Left renal pelvis (tissue), 4 donors: ENCODE measurements at regions not wholly inside any gene's neighbourhood (a gene's known extent, or its start where the extent isn't known, plus 50 kb on each side); places are given as distances from the start of the nearest gene placed in this dataset.

Source experiments
- DNase-seq, 4 donors: peaks; one replicate each; pipeline ENCODE4 v3.0.0-alpha.2; 2013; ENCODE audit warnings: low read depth in 4 of 4, low spot score in 3 of 4

- no peak for DNase-seq
These were observed 115.9 kb downstream of the LY86 start for GRCh38 chr6:6704103-6705060.

GRCh38 chr6:6705061-6705425, 116.5 kb downstream of the LY86 start:
- no peak for DNase-seq

DNA sequence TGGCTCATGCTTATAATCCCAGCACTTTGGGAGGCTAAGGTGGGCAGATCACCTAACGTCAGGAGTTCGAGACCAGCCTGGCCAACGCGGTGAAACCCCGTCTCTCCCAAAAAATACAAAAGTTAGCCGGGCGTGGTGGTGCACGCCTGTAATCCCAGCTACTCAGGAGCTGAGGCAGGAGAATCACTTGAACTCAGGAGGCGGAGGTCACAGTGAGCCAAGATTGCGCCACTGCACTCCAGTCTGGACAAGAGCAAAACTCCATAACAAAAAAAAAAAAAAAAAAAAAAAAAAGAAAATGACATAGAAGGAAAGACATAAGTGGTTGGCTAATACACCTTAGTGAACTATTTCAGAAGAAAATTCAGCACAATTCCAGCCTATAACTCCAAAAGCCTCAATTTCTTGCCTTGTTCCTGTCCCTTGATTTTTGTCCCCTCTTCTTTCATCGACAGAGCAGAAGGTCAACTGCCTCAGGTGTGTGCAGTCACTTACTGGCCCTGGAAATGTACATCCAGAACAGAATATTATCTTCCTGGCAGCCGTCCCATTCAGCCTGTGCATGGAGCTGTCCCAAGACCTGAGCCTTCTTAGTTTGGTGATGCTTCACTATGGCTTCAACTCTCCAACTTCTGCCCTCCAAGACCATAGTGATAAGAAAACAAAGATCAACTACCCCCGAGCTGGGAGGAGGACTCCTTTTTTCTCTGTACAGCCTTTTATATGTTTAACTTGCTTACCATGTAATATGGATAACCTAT, 117.6 kb downstream of the LY86 start:
- no peak for DNase-seq

- no peak for DNase-seq
These were observed 118.6 kb downstream of the LY86 start for GRCh38 chr6:6707143-6707542.

DNA sequence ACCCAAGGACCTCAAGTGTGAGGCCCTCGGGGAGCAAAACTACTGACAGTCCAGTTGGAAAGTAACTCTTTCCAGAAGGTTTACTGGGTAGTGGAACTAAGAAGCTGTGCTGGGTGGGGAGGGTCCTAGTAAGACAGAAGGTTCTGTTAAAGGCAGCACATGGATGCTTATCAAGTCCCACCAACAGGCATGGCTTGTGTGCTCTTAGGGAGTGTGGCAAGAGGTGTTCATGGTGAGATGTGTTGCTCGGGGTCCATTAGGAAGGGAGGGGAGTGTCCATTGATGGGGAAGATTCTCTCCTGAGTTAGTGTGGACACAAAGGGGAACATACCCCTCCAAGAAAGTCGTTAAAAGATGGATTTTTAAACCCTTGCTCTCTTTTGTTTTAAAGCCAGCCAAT, 120.6 kb downstream of the LY86 start:
- DNase-seq = no peak

GRCh38 chr6:6711031-6711785, 122.7 kb downstream of the LY86 start:
- no peak for DNase-seq

DNA sequence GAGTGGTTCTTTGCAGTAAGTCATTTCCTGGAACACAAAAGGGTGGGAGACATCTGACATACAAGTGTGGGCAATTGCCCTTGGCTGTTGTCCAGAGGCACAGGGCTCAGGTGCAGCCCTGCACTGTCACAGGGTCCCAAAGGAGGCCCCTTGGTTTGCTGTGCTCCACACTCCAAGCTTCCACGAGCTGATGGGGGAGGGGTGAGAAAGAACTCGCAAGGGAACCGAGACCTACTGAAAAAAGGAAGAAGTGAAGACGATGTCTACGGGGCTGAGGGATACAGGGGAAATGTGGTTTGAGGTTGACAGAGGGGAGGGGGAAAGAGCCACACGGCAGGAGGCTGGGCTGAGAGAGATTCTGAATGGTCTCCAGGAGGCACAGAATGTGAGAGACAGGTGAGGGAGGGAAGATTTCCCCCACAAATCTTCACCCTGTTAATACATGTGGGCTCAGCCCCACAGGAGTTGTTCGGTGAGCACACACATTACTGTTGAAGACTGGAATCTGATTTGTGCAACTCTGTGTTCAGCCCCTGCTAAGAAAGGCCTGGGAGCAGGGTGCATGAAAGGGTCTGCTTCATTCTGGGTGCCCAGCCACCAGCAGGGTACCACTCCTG, 123.4 kb downstream of the LY86 start:
- DNase-seq = no peak

DNA sequence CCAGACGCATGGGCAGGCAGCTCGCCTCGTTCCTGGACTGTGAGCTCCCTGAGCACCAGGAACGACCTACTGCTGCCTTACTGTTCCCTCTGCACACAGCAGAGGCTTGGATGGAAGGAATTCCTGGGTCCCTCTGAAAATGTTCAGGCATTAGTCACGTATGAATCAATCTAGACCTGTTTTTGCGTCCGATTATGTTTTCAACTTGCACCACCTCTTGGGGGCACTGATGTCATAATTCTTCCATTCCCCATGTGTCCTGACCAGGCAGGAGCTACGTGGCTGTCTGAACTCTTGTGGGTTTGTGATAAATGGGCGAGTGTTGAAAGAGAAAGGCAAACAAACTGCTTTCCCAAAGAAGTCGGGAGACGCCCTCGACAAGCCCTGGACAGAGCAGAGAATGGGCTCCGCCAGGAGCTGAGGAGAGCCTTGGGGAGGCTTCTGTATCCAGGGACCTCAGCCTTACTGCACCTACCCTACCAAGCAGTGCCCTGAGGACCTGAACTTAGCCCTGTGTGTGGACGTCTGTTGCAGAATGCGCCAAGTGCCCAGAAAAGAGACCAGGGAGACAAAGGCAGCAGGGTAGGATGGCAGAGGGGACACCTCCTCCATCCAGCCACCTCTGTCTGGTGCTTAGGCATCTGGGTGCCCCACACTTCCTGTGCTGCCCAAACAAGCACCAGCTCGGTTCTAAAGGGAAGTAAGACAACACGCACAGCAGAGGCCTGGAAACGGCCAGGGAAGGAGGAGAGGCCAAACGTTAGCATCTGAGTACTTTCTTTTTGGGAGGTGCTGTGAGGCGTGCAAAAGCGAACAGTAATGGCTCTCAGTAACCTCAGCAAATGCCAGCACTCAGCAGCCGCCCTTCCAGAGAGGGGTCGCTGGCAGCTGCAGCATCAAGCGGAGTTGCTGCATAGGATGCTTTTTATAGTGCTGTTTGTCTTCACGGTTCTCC, 124.2 kb downstream of the LY86 start:
- no peak for DNase-seq

- no peak for DNase-seq
These were observed 125.1 kb downstream of the LY86 start for GRCh38 chr6:6713657-6714056.

DNA sequence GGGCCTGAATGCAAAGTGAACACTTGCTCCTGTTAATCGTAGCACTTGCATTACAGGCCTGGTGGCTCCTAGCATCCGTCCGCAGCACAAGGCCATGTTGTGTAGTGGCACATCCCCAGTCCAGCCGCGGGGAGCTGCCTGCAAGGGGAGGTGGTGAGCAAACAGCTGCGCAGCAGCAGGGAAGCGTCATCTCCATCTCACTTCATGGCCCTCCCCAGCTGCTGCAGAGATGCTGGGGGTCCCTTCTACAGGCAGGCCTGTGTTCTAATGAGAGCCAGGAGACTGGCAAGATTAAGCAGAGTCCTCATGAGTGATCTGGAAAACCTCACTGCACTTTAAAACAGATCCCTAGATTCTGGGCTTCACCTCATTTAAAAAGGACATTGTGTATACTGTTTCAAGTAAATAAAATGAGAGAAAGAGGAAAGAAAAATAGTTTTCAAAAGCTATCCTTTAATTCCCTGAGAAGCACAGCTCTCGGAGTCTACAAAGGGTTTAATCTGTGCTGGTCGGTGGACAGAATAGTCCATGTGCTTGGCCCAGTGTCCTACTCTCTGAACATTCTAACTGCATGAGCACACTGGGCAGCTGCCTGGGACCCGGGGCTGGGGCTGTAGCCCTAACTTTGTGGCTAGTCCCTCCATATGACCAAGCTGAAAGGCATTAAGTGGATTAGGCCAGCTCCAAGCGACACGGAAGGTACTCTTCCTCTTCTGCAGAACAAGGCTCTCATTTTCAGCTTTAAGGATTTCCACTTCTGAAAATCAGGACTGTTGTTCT, 125.8 kb downstream of the LY86 start:
- DNase-seq = no peak

GRCh38 chr6:6714953-6715352, 126.4 kb downstream of the LY86 start:
- no peak for DNase-seq

GRCh38 chr6:6715465-6715864, 126.9 kb downstream of the LY86 start:
- no peak for DNase-seq

GRCh38 chr6:6716998-6717763, 128.7 kb downstream of the LY86 start:
- DNase-seq = no peak

DNA sequence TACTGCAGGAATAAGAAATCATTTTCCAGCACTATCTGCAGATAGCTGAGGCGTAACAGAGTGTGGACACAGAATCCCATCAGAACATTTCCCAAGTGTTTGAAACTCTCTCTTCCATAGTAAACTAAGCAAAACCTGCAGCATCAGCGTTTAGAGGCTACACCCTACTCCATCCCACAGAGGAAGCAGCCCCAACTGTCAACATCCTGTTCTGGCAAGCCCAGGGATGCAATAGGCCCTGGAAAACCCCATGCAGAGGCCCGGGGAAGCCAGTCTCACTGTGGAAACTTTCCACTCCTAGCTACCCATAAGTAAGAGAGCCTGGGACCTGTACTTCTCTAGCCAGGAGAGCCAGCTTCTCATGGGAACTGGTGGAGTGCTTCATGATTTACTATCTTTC, 129.4 kb downstream of the LY86 start:
- no peak for DNase-seq

GRCh38 chr6:6721606-6722005, 133.1 kb downstream of the LY86 start:
- no peak for DNase-seq

DNA sequence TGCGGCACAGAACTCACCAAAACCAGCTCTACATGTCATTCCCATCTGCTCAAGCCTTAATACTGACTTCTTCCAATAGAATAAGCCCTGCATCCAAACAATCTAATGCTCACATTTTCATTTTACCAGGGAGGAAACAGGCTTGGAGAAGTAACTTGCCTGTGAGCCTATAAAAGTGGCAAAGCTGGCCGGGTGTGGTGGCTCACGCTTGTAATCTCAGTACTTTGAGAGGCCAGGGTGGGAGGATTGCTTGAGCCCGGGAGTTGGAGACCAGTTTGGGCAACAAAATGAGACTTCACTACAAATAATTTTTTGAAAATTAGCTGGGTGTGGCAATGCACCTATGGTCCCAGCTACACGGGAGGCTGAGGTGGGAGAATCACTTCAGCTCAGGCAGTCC, 133.7 kb downstream of the LY86 start:
- DNase-seq = no peak

DNA sequence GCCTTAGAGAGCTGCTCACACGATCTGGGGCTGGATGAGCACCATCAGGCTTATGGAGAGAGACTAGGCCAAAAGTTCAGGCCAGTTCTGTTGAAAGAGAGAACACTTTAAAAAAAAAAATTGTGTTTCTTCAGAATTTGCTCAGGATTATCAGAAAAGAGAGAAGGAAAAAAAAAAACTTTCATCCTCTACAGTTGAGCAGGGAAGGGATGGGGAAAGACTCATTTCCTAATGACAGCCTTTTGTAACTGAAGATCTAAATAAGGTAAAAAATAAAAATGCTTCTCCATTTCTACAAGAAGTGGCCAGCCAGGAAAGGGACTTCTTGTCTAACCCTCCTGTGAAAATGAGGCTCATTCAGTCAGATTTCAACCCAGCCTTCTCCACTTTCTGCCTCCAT, 134.8 kb downstream of the LY86 start:
- DNase-seq = no peak

- peak in 2 of 4 donors; percentile 67 to 73 for DNase-seq
These were observed 135.5 kb downstream of the LY86 start for GRCh38 chr6:6723921-6724538.
